NT2/D1 (cell line): ENCODE measurements at regions not wholly inside any gene's neighbourhood (a gene's known extent, or its start where the extent isn't known, plus 50 kb on each side); places are given as distances from the start of the nearest gene placed in this dataset.

ENCODE experiments used
- DNase-seq: peaks from one replicate; pipeline ENCODE4 v3.0.0-alpha.2; 2011; ENCODE audit warnings: low read depth, low spot score
- H3K27me3 ChIP-seq: 2 replicates; pipeline ENCODE4 v1.6.0; 2011; ENCODE audit warnings: mild to moderate bottlenecking; ENCODE audit not compliant: insufficient read length, insufficient read depth
- H3K36me3 ChIP-seq: 2 replicates; pipeline ENCODE4 v1.6.1; 2011; ENCODE audit warnings: mild to moderate bottlenecking, low read length, mixed read lengths; ENCODE audit not compliant: insufficient read depth, insufficient read length
- H3K4me1 ChIP-seq: 2 replicates; pipeline ENCODE4 v1.5.1; 2011; ENCODE audit not compliant: insufficient read depth, insufficient read length
- H3K4me3 ChIP-seq: 2 replicates; pipeline ENCODE4 v1.5.1; 2011; ENCODE audit warnings: low read depth; ENCODE audit not compliant: insufficient read length
- H3K9ac ChIP-seq: 2 replicates; pipeline ENCODE4 v1.6.0; 2011; ENCODE audit warnings: low read depth; ENCODE audit not compliant: insufficient read length
- H3K9me3 ChIP-seq: 2 replicates; pipeline ENCODE4 v1.5.1; 2011; ENCODE audit warnings: mild to moderate bottlenecking, low read length; ENCODE audit not compliant: insufficient read depth
- SUZ12 ChIP-seq: IDR thresholded peaks from 2 replicates; pipeline ENCODE4 v1.6.1; 2011; ENCODE audit not compliant: insufficient read length, insufficient read depth; ENCODE audit errors: extremely low read depth
- YY1 ChIP-seq: IDR thresholded peaks from 2 replicates; pipeline ENCODE4 v1.6.1; 2011; ENCODE audit not compliant: insufficient read length, insufficient read depth
- ZNF274 ChIP-seq: IDR thresholded peaks from 2 replicates; pipeline ENCODE4 v1.6.1; 2011; ENCODE audit warnings: mild to moderate bottlenecking, low read depth, low read length

DNA sequence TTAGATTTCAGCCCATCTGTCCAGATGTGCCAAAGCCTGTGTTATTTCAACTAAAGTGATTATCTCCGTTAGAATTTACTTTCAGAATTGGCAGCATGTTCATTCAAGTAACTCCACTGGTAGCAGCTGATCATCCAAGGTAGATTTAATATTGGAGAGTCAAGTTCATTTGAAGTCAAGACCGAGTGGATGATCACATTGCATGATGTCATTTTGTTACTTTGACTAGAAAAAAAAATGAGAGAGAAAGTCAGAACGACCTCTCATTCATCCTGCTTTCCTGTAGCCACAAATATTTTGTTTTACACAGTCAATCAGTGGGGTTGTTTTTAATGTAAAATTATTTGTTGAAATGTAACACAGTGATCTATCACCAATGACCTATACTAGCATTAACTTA, 196.7 kb upstream of the PHYHIPL start:
- TF ChIP-seq YY1, result no peak
- no peak for TF ChIP-seq SUZ12
- no peak for TF ChIP-seq ZNF274
- no peaks in the 10 kb centered on the region for H3K36me3 ChIP-seq
- DNase-seq, result no peak
- H3K4me1 ChIP-seq, result peaks cover 3% of the 10 kb centered on the region
- no peak overlapping the region for H3K9ac ChIP-seq
- no peak overlapping the region for H3K4me3 ChIP-seq
- H3K9me3 ChIP-seq, result no peaks in the 10 kb centered on the region
- no peaks in the 10 kb centered on the region for H3K27me3 ChIP-seq

DNA sequence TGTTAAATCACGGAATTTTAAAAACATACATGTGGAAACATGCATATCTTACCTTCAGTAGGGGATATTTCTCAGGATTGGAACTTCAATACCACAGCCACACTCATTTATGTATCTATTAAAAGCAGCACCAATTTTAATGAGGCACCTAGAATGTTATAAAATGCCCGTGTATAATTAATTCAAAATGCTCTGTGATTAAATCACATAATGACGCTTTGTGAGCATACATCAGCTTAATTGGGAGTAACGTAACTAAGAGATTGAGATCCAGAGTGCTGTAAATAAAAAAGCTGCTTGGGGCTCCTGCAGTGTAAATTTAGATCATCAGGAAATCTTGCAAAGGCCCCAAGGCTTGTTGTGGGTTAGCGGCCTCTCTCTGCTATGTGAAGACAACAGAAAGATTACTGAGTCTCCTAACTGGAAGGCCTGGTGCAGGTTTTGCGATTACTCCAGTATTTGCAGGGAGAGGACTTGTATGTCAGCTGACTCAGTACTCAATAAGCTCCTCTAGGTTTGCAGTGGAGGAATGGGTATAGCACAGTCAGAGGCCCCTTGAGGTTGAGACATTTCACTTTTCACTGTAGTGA, 195.5 kb upstream of the PHYHIPL start:
- no peak for DNase-seq
- no peaks in the 10 kb centered on the region for H3K27me3 ChIP-seq
- H3K4me3 ChIP-seq, result no peak overlapping the region
- H3K9ac ChIP-seq, result no peak overlapping the region
- no peak for TF ChIP-seq ZNF274
- H3K9me3 ChIP-seq, result no peaks in the 10 kb centered on the region
- H3K36me3 ChIP-seq, result no peaks in the 10 kb centered on the region
- peaks cover 3% of the 10 kb centered on the region for H3K4me1 ChIP-seq

DNA sequence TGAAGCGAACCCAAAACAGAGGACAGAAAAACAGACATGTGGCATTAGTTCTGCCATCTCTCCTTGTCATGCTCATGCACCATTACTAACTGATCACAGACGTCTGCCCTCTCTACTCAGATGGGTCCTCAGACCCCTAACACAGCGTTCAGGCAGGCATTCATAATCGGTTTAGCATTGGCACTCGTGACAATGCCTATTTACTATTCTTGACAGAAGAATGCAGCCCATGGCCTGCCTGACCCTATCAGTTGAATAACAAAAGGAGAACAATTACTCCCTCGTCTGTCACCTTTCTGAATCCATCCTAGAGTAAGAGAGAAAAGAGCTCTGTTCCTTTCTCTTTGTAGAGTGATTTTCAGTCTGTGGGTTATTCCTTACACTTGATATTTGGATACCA, 194.6 kb upstream of the PHYHIPL start:
- Histone ChIP-seq H3K9ac (no peak overlapping the region), H3K9me3 (no peaks in the 10 kb centered on the region), H3K36me3 (no peaks in the 10 kb centered on the region), H3K4me1 (peaks cover 3% of the 10 kb centered on the region), H3K27me3 (no peaks in the 10 kb centered on the region), H3K4me3 (no peak overlapping the region)
- no peak for DNase-seq
- TF ChIP-seq SUZ12 (no peak), ZNF274 (no peak), YY1 (no peak)

DNA sequence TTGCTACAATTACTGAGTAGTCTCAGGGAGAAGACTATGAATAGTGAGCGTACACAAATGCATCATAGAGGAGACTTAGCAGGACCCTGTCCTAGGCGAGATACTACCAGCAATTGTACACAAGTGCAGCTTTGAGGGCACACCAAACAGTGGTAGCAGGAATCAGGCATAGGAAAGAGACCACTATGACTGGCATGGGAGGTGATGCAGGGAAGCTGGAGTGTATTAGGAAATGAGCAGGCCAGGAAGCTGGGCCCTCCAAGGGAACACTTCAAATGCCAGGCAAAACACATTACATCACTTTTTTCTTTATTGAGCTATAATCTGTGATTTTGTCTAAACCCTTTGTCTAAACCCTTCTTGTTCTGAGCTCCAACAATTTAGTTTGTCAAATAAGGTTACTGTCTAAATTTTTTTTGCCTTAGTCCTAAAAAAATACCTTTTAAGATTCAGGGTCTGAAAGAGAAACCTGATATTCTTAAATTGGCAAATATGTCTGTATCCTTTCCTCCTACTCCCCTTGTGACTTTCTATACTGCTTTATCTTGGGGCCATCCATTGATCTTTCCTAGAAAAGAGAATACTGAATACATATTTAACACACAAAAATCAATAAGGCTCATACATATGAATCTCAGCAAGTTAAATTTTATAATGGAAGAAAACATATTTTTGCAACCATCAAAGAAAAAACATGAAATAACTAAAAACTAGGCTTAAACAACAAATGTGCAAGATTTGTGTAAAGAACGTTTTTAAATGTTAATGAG, 193.8 kb upstream of the PHYHIPL start:
- Histone ChIP-seq H3K27me3 (no peaks in the 10 kb centered on the region), H3K4me1 (peaks cover 3% of the 10 kb centered on the region), H3K9ac (no peak overlapping the region), H3K9me3 (no peaks in the 10 kb centered on the region), H3K4me3 (no peak overlapping the region), H3K36me3 (no peaks in the 10 kb centered on the region)
- no peak for TF ChIP-seq ZNF274
- no peak for TF ChIP-seq SUZ12
- no peak for TF ChIP-seq YY1
- DNase-seq, result no peak

DNA sequence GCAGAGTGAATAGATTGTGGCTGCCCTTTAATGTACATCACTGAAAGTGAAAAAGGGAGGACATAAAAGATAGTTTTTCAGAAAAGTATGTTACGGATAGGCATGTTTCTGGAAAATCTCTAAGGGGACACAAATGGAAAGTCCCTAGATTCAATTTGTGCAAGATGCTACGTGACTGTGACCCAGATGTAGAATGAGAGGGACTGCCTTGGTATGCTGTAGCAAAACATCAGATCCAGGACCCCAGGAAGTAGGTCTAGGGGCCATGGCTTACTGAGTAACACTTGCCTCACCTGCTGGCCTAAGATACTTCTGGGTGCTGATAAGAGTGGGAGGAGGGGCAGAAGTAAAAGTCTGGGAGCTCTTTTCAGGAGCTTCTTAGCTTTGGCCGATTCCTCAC, 191.2 kb upstream of the PHYHIPL start:
- H3K9me3 ChIP-seq, result peaks cover 4% of the 10 kb centered on the region; the same call in 1 of the 2 replicates

DNA sequence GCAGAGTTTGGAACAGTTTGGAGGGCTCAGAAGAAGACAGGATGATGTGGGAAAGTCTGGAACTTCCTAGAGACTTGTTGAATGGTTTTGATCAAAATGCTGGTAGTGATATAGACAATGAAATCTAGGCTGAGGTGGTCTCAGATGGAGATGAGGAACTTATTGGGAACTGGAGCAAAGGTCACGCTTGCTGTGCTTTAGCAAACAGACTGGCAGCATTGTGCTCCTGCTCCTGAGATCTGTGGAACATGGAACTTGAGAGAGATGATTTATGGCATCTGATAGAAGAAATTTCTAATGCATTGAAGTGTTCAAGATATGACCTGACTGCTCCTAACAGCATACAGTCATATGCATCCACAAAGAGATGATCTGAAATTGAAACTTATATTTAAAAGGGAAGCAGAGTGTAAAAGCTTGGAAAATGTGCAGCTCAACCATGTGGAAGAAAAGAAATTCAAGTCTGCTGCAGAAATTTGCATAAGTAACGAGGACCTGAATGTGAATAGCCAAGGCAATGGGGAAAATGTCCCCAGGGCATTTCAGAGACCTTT, 186.9 kb upstream of the PHYHIPL start:
- Histone ChIP-seq H3K4me3 (no peak overlapping the region), H3K9ac (no peak overlapping the region), H3K4me1 (no peaks in the 10 kb centered on the region), H3K27me3 (no peaks in the 10 kb centered on the region), H3K36me3 (no peaks in the 10 kb centered on the region), H3K9me3 (peaks cover 21% of the 10 kb centered on the region; the same call in 1 of the 2 replicates)
- TF ChIP-seq ZNF274 (no peak), SUZ12 (no peak), YY1 (no peak)
- no peak for DNase-seq

More for the DNA sequence above, 191.2 kb upstream of the PHYHIPL start:
- Histone ChIP-seq H3K4me3 (no peak overlapping the region), H3K27me3 (no peaks in the 10 kb centered on the region), H3K36me3 (no peaks in the 10 kb centered on the region), H3K9ac (no peak overlapping the region), H3K4me1 (peaks cover 3% of the 10 kb centered on the region)
- TF ChIP-seq YY1 (no peak), ZNF274 (no peak)
- DNase-seq, result no peak

DNA sequence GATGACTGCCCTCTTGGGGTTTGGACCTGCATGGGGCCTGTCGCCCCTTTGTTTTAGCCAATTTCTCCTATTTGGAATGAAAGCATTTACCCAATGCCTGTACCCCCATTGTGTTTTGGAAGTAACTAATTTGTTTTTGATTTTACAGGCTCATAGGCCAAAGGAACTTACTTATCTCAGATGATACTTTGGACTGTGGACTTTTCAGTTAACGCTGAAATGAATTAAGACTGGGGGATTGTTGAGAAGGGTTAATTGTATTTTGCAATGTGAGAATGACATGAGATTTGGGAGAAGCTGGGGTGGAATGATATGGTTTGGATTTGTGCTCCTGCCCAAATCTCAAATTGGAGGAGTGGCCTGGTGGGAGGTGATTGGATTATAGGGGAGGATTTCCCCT, 185.8 kb upstream of the PHYHIPL start:
- Histone ChIP-seq H3K4me3 (no peak overlapping the region), H3K27me3 (no peaks in the 10 kb centered on the region), H3K9me3 (peaks cover 21% of the 10 kb centered on the region; the same call in 1 of the 2 replicates), H3K36me3 (no peaks in the 10 kb centered on the region), H3K4me1 (no peaks in the 10 kb centered on the region), H3K9ac (no peak overlapping the region)
- TF ChIP-seq SUZ12 (no peak), YY1 (no peak), ZNF274 (no peak)
- no peak for DNase-seq

DNA sequence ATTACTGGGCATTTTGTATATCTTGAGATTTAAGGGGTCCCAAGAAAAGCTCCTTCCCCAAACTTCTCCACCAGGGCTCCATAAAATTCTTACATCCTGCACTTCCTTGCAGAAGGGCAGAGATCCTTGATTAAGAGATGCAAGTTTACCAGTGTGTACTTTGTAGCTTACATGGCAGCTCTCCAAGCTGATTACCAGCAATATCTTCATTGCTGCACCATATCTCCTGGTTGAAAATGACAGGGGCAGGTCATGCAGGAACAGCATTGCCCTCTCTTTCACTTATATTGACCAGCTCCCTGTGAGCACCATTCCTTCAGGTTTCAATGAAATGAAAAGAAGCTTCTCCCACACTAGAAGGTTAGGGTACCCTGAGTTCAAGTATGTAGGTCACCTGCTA, 184.6 kb upstream of the PHYHIPL start:
- Histone ChIP-seq H3K4me3 (no peak overlapping the region), H3K36me3 (no peaks in the 10 kb centered on the region)
- TF ChIP-seq YY1 (no peak), SUZ12 (no peak), ZNF274 (no peak)

More for the DNA sequence above, 184.6 kb upstream of the PHYHIPL start:
- H3K27me3 ChIP-seq, result no peaks in the 10 kb centered on the region
- no peaks in the 10 kb centered on the region for H3K4me1 ChIP-seq
- no peak overlapping the region for H3K9ac ChIP-seq
- no peak for DNase-seq
- peaks cover 21% of the 10 kb centered on the region; the same call in 1 of the 2 replicates for H3K9me3 ChIP-seq
